Caco-2 (cell line): ENCODE measurements at regions not wholly inside any gene's neighbourhood (a gene's known extent, or its start where the extent isn't known, plus 50 kb on each side); places are given as distances from the start of the nearest gene placed in this dataset.

Source experiments
- BruUV-seq: library from RNA; stranded (reverse); fragments of 400-500 nt; replicated peaks from 2 replicates; lab custom pipeline; 2021; lab: Mats Ljungman, UMichigan
- CTCF ChIA-PET: fragments of 300-600 bp; sonication (Branson Sonifier 250); formaldehyde crosslinking; loops from one replicate; lab custom pipeline; 2022; ENCODE audit warnings: antibody characterized with exemption; lab: Charles Lee
- POLR2A ChIA-PET: fragments of 300-600 bp; sonication (Branson Sonifier 250); formaldehyde crosslinking; loops from one replicate; lab custom pipeline; 2022; ENCODE audit warnings: antibody characterized with exemption; lab: Charles Lee
- DNase-seq, 2 experiments: peaks; one replicate each; pipeline versions ENCODE4 v3.0.0 to v3.0.0-alpha.2; 2020 to 2022
- H3K27me3 ChIP-seq: replicated peaks from 2 replicates; pipeline ENCODE4 v1.6.0; 2011; ENCODE audit warnings: low read length; ENCODE audit not compliant: control insufficient read depth, insufficient read depth
- H3K36me3 ChIP-seq: 2 replicates; pipeline ENCODE4 v1.5.1; 2011; ENCODE audit warnings: low read length; ENCODE audit not compliant: control insufficient read depth, insufficient read depth
- H3K4me1 ChIP-seq: fragments of 250-450 bp; sonication (Bioruptor Pico); 2 replicates; pipeline ENCODE4 v1.5.1; 2020; ENCODE audit warnings: mild to moderate bottlenecking
- H3K4me3 ChIP-seq: 2 replicates; pipeline ENCODE4 v1.5.1; 2011; ENCODE audit warnings: low read depth, mild to moderate bottlenecking, control low read depth, low read length
- H3K9me3 ChIP-seq: fragments of 250-450 bp; sonication (Bioruptor Pico); 2 replicates; pipeline ENCODE4 v1.5.1; 2020; ENCODE audit warnings: mild to moderate bottlenecking, moderate library complexity
- H3K27ac Mint-ChIP-seq: one replicate; pipeline ENCODE4 v1.8.0; 2022; ENCODE audit warnings: mixed read lengths; ENCODE audit not compliant: unreplicated experiment
- H3K27me3 Mint-ChIP-seq: one replicate; pipeline ENCODE4 v1.8.0; 2022; ENCODE audit warnings: mixed read lengths; ENCODE audit not compliant: insufficient read depth, unreplicated experiment
- H3K36me3 Mint-ChIP-seq: one replicate; pipeline ENCODE4 v1.8.0; 2022; ENCODE audit warnings: mild to moderate bottlenecking, mixed read lengths; ENCODE audit not compliant: insufficient read depth, unreplicated experiment
- H3K4me1 Mint-ChIP-seq: one replicate; pipeline ENCODE4 v1.8.0; 2022; ENCODE audit warnings: low read depth, mixed read lengths; ENCODE audit not compliant: unreplicated experiment
- H3K4me3 Mint-ChIP-seq: one replicate; pipeline ENCODE4 v1.8.0; 2022; ENCODE audit warnings: mild to moderate bottlenecking, moderate library complexity, mixed read lengths; ENCODE audit not compliant: unreplicated experiment
- H3K9me3 Mint-ChIP-seq: one replicate; pipeline ENCODE4 v1.8.0; 2022; ENCODE audit warnings: mixed read lengths; ENCODE audit not compliant: unreplicated experiment
- CTCF ChIP-seq, 2 experiments: fragments of 200-600 bp in 1 of 2; IDR thresholded peaks; 1 replicate in 1 of 2; 2 replicates in 1 of 2; pipeline versions ENCODE4 v1.5.1 to v1.8.0; 2011 to 2022; ENCODE audit warnings: antibody characterized with exemption in 1 of 2, control low read depth in 1 of 2, inconsistent platforms in 1 of 2, low read depth in 1 of 2, low read length in 1 of 2, mild to moderate bottlenecking in 1 of 2, moderate library complexity in 1 of 2; ENCODE audit not compliant: insufficient read depth in 1 of 2, severe bottlenecking in 1 of 2, unreplicated experiment in 1 of 2
- intact Hi-C: fragments of 100-400 bp; cut with micrococcal nuclease; formaldehyde crosslinking; loops from one replicate; pipeline ENCODE4 v1.10.0; 2022; ENCODE audit not compliant: unreplicated experiment

- no peak for TF ChIP-seq CTCF (IDR thresholded peaks at IDR 0.05; ENCODE audit: insufficient read depth in 1 of 2, low read depth in 1 of 2, low read length in 1 of 2, severe bottlenecking in 1 of 2, unreplicated experiment in 1 of 2)
- CTCF ChIA-PET = no interaction called here
- Histone ChIP-seq H3K4me1 (no peaks in the 10 kb centered on the region), H3K4me3 (no peak overlapping the region), H3K27me3 (no peaks in the 10 kb centered on the region; the same call in 1 of the 2 replicates), H3K9me3 (no peaks in the 10 kb centered on the region), H3K36me3 (no peaks in the 10 kb centered on the region)
- POLR2A ChIA-PET = no interaction called here
- no peaks in the 10 kb centered on the region for H3K4me1 Mint-ChIP-seq
- no peaks in the 10 kb centered on the region for H3K9me3 Mint-ChIP-seq
- no peaks in the 10 kb centered on the region for H3K27me3 Mint-ChIP-seq
- no TSS peak for BruUV-seq
- no peak overlapping the region for H3K4me3 Mint-ChIP-seq
- no peak for DNase-seq
- H3K27ac Mint-ChIP-seq = no peak overlapping the region
- H3K36me3 Mint-ChIP-seq = no peaks in the 10 kb centered on the region
- intact Hi-C loops = loop anchor here (5.0 kb wide), 1 partner anchor 720 kb away; no protein-coding TSS in a partner anchor
These were observed 880.1 kb upstream of the INTU start for GRCh38 chr4:126752702-126753101.

- no peaks in the 10 kb centered on the region for H3K27me3 Mint-ChIP-seq
- Histone ChIP-seq H3K4me1 (no peaks in the 10 kb centered on the region), H3K9me3 (no peaks in the 10 kb centered on the region), H3K27me3 (no peaks in the 10 kb centered on the region; the same call in 1 of the 2 replicates), H3K36me3 (no peaks in the 10 kb centered on the region), H3K4me3 (no peak overlapping the region)
- H3K36me3 Mint-ChIP-seq = no peaks in the 10 kb centered on the region
- no peaks in the 10 kb centered on the region for H3K4me1 Mint-ChIP-seq
- intact Hi-C loops = loop anchor here (5.0 kb wide), 1 partner anchor 719 kb away; no protein-coding TSS in a partner anchor
- no TSS peak for BruUV-seq
- no peak overlapping the region for H3K4me3 Mint-ChIP-seq
- POLR2A ChIA-PET = no interaction called here
- no peak overlapping the region for H3K27ac Mint-ChIP-seq
- DNase-seq = no peak
- TF ChIP-seq CTCF (IDR thresholded peaks at IDR 0.05; ENCODE audit: insufficient read depth in 1 of 2, low read depth in 1 of 2, low read length in 1 of 2, severe bottlenecking in 1 of 2, unreplicated experiment in 1 of 2) = no peak
- CTCF ChIA-PET = no interaction called here
- no peaks in the 10 kb centered on the region for H3K9me3 Mint-ChIP-seq
These were observed 879.2 kb upstream of the INTU start for GRCh38 chr4:126753592-126753991.

DNA sequence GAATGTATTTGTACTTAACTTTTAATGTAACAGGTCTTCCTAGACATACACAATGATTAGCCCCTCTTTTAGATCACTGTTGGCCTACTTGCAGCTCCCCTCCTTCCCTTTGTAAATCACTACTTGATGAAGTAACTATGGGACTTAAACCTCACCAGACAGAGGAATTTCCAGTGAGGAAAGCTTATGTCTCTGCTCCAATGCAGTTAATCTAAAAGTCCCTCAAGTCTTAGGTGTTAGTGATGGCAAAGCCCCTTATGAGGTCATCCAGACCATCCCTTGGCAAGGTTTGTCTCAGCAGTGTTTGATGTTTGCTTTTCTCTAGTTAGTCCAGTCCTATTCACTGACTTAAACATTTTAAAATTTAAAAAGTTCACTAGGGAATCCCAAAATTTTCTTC is 877.3 kb upstream of the INTU start:
- BruUV-seq = no TSS peak
- H3K9me3 ChIP-seq = no peaks in the 10 kb centered on the region
- H3K27me3 ChIP-seq = no peaks in the 10 kb centered on the region; the same call in 1 of the 2 replicates
- POLR2A ChIA-PET = no interaction called here
- Mint-ChIP-seq H3K4me3 (no peak overlapping the region), H3K36me3 (no peaks in the 10 kb centered on the region), H3K27ac (no peak overlapping the region), H3K27me3 (no peaks in the 10 kb centered on the region), H3K9me3 (no peaks in the 10 kb centered on the region), H3K4me1 (no peaks in the 10 kb centered on the region)
- CTCF ChIA-PET = no interaction called here
- no peak for TF ChIP-seq CTCF (IDR thresholded peaks at IDR 0.05; ENCODE audit: insufficient read depth in 1 of 2, low read depth in 1 of 2, low read length in 1 of 2, severe bottlenecking in 1 of 2, unreplicated experiment in 1 of 2)
- intact Hi-C loops = no loop called here
- H3K4me3 ChIP-seq = no peak overlapping the region
- no peaks in the 10 kb centered on the region for H3K4me1 ChIP-seq
- no peak for DNase-seq
- H3K36me3 ChIP-seq = no peaks in the 10 kb centered on the region
